ENCODE measurements at regions not wholly inside any gene's neighbourhood (a gene's known extent, or its start where the extent isn't known, plus 50 kb on each side); places are given as distances from the start of the nearest gene placed in this dataset.

DNA sequence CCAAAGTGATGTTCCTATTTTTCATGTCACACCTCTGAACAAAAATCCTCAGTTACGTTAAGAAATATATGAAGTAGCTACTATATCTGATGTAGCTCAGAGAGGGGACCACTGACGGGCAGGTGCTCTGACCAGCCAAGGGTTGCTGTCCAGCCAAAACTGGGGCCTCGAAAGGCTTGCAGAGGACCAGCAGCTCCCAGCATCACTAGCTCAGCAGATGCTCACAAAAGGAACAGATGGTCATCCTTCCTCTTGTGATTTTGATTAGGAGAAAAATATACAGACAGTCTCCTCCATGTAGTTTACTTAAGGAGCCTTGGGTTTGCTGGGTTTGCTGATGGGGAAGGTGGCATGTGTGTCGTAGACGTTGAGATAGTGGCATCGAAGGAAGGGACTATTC, 374.6 kb upstream of the B3GAT1 start:
- TF ChIP-seq, protein P1, sequence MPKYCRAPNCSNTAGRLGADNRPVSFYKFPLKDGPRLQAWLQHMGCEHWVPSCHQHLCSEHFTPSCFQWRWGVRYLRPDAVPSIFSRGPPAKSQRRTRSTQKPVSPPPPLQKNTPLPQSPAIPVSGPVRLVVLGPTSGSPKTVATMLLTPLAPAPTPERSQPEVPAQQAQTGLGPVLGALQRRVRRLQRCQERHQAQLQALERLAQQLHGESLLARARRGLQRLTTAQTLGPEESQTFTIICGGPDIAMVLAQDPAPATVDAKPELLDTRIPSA (CRISPR knock-in tag; IDR thresholded peaks at IDR 0.05; ENCODE audit: borderline replicate concordance), result no peak
- TF ChIP-seq ZNF251 (CRISPR knock-in tag; IDR thresholded peaks at IDR 0.05) (no peak), PAF1 (CRISPR knock-in tag; IDR thresholded peaks at IDR 0.05) (no peak), PLRG1 (conservative IDR thresholded peaks at IDR 0.05) (no peak), ZNF703 (CRISPR knock-in tag; IDR thresholded peaks at IDR 0.05; ENCODE audit: borderline replicate concordance) (no peak), ZNF468 (CRISPR knock-in tag; IDR thresholded peaks at IDR 0.05) (no peak), ZNF296 (CRISPR knock-in tag; conservative IDR thresholded peaks at IDR 0.05) (no peak), SKI (IDR thresholded peaks at IDR 0.05; ENCODE audit: partially characterized antibody) (no peak), MED13 (CRISPR knock-in tag; IDR thresholded peaks at IDR 0.05) (no peak), KLF11 (CRISPR knock-in tag; IDR thresholded peaks at IDR 0.05) (no peak), ZNF253 (CRISPR knock-in tag; IDR thresholded peaks at IDR 0.05; ENCODE audit: borderline replicate concordance) (no peak), ZNF234 (CRISPR knock-in tag; conservative IDR thresholded peaks at IDR 0.05) (no peak), HNRNPL (IDR thresholded peaks at IDR 0.05; ENCODE audit: low read depth, low read length) (no peak), ZBTB43 (CRISPR knock-in tag; conservative IDR thresholded peaks at IDR 0.05) (no peak), ZZZ3 (CRISPR knock-in tag; IDR thresholded peaks at IDR 0.05; ENCODE audit: borderline replicate concordance) (no peak), SP2 (CRISPR knock-in tag; IDR thresholded peaks at IDR 0.05) (no peak), XRCC5 (optimal IDR thresholded peaks at IDR 0.05; ENCODE audit: low read length) (no peak), ZNF256 (CRISPR knock-in tag; conservative IDR thresholded peaks at IDR 0.05) (no peak), ELF4 (CRISPR knock-in tag; IDR thresholded peaks at IDR 0.05; ENCODE audit: borderline replicate concordance) (no peak)
- H3K9ac ChIP-seq (ENCODE audit: insufficient read depth, low read depth, low read length), result no peak overlapping the region
- in situ Hi-C loops (cut with HindIII; ENCODE audit: extremely low pct_ligation_motif_present, low pct_unique_long_range_greater_than_20kb), result no loop called here
- no peaks in the 10 kb centered on the region for H3K79me2 ChIP-seq (ENCODE audit: insufficient read depth, low read length)
- H3K27me3 ChIP-seq (ENCODE audit: control insufficient read depth in 1 of 2, insufficient read depth in 2 of 2, low read length in 2 of 2), result no peaks in the 10 kb centered on the region; a peak in 1 of 5 replicates
- no peak for FAIRE-seq
- CTCF ChIA-PET (ENCODE audit: low intra/inter-chr PET ratio, low total read pairs), result no interaction called here
- no peak overlapping the region for H2AFZ ChIP-seq (ENCODE audit: low read length)
- H3K4me1 ChIP-seq (ENCODE audit: insufficient read depth, low read length), result no peaks in the 10 kb centered on the region
- DNase-seq (ENCODE audit: low spot score), result no peak
- BruUV-seq (replicated peaks), result no TSS peak
- no peak overlapping the region for H3K4me2 ChIP-seq (ENCODE audit: low read depth, low read length)
- ATAC-seq, result no peak
- no peak overlapping the region for H3K27ac ChIP-seq (ENCODE audit: extremely low read length, insufficient read depth, low read length)
- POLR2A ChIA-PET, result no interaction called here
- H3K9me3 ChIP-seq (ENCODE audit: low read length), result no peaks in the 10 kb centered on the region
- H4K20me1 ChIP-seq (ENCODE audit: insufficient read depth, low read length), result no peaks in the 10 kb centered on the region
- 17% methylated on average over 6 of the region's 6 CpGs for WGBS (ENCODE audit: low lambda C conversion rate)
- intact Hi-C loops (cut with micrococcal nuclease; ENCODE audit: unreplicated experiment), result no loop called here
- no peaks in the 10 kb centered on the region for H3K36me3 ChIP-seq (replicated peaks in 1 of 2; ENCODE audit: control insufficient read depth in 1 of 2, insufficient read depth in 2 of 2, low read length in 2 of 2)
- H3K4me3 ChIP-seq (replicated peaks in 1 of 3; ENCODE audit: insufficient read depth in 1 of 3, low read depth in 2 of 3, low read length in 3 of 3), result no peak overlapping the region
